ENCODE measurements at regions not wholly inside any gene's neighbourhood (a gene's known extent, or its start where the extent isn't known, plus 50 kb on each side); places are given as distances from the start of the nearest gene placed in this dataset.

GRCh38 chr2:172333978-172334330 lies 93.4 kb upstream of the ITGA6 start:
- Histone ChIP-seq H3K27me3 (ENCODE audit: insufficient read depth, low read length) (no peaks in the 10 kb centered on the region), H3K4me2 (ENCODE audit: low read length) (no peak overlapping the region), H2AFZ (ENCODE audit: insufficient read depth, low read length, poor library complexity) (no peak overlapping the region), H2AK5ac (ENCODE audit: low read length) (no peak overlapping the region), H2BK5ac (ENCODE audit: low read depth, low read length, poor library complexity) (no peak overlapping the region), H2BK12ac (ENCODE audit: low read length) (no peak overlapping the region), H3K9me3 (ENCODE audit: insufficient read depth, low read depth, low read length) (peaks cover 2% of the 10 kb centered on the region), H4K8ac (ENCODE audit: low read depth, low read length) (no peak overlapping the region), H3K18ac (ENCODE audit: low read length) (no peak overlapping the region), H3K4me3 (ENCODE audit: low read depth, low read length) (no peak overlapping the region), H2BK120ac (ENCODE audit: insufficient read depth, low read length, poor library complexity) (no peak overlapping the region), H3K79me2 (ENCODE audit: control insufficient read depth, insufficient read depth, low read length, poor library complexity) (no peaks in the 10 kb centered on the region), H3K36me3 (ENCODE audit: control insufficient read depth in 1 of 2, insufficient read depth in 2 of 2, low read length in 2 of 2) (no peaks in the 10 kb centered on the region), H3K4ac (ENCODE audit: low read depth, low read length) (no peak overlapping the region), H3K23ac (ENCODE audit: low read length) (no peak overlapping the region), H3K27ac (ENCODE audit: low read depth, low read length) (no peak overlapping the region), H4K12ac (ENCODE audit: low read depth, low read length) (no peak overlapping the region), H3K79me1 (ENCODE audit: low read length) (no peaks in the 10 kb centered on the region), H3K14ac (ENCODE audit: low read length) (no peak overlapping the region), H4K91ac (ENCODE audit: low read depth, low read length) (no peak overlapping the region), H3K4me1 (ENCODE audit: control insufficient read depth in 1 of 2, insufficient read depth in 2 of 2, low read length in 2 of 2) (no peaks in the 10 kb centered on the region), H3K9ac (ENCODE audit: low read length) (no peak overlapping the region)
- no peak for DNase-seq
- no CpG with 5 or more reads among the region's 1 CpG for WGBS (ENCODE audit: extremely low coverage, insufficient coverage, insufficient read length)

- Histone ChIP-seq H3K79me1 (ENCODE audit: low read length) (no peaks in the 10 kb centered on the region), H3K4me1 (ENCODE audit: control insufficient read depth in 1 of 2, insufficient read depth in 2 of 2, low read length in 2 of 2) (no peaks in the 10 kb centered on the region), H2BK120ac (ENCODE audit: insufficient read depth, low read length, poor library complexity) (no peak overlapping the region), H4K91ac (ENCODE audit: low read depth, low read length) (no peak overlapping the region), H3K79me2 (ENCODE audit: control insufficient read depth, insufficient read depth, low read length, poor library complexity) (no peaks in the 10 kb centered on the region), H3K9me3 (ENCODE audit: insufficient read depth, low read depth, low read length) (peaks cover 2% of the 10 kb centered on the region), H3K9ac (ENCODE audit: low read length) (no peak overlapping the region), H3K27me3 (ENCODE audit: insufficient read depth, low read length) (no peaks in the 10 kb centered on the region), H4K12ac (ENCODE audit: low read depth, low read length) (no peak overlapping the region), H2AK5ac (ENCODE audit: low read length) (no peak overlapping the region), H3K36me3 (ENCODE audit: control insufficient read depth in 1 of 2, insufficient read depth in 2 of 2, low read length in 2 of 2) (no peaks in the 10 kb centered on the region), H3K27ac (ENCODE audit: low read depth, low read length) (no peak overlapping the region), H3K4me3 (ENCODE audit: low read depth, low read length) (no peak overlapping the region), H2BK5ac (ENCODE audit: low read depth, low read length, poor library complexity) (no peak overlapping the region), H2BK12ac (ENCODE audit: low read length) (no peak overlapping the region), H3K4me2 (ENCODE audit: low read length) (no peak overlapping the region), H3K4ac (ENCODE audit: low read depth, low read length) (no peak overlapping the region), H4K8ac (ENCODE audit: low read depth, low read length) (no peak overlapping the region), H3K14ac (ENCODE audit: low read length) (no peak overlapping the region), H2AFZ (ENCODE audit: insufficient read depth, low read length, poor library complexity) (no peak overlapping the region), H3K18ac (ENCODE audit: low read length) (no peak overlapping the region), H3K23ac (ENCODE audit: low read length) (no peak overlapping the region)
- WGBS (ENCODE audit: extremely low coverage, insufficient coverage, insufficient read length) = no CpG with 5 or more reads among the region's 4 CpGs
- DNase-seq = peak; percentile 24 to 53
Observed at GRCh38 chr2:172334988-172335387, 92.4 kb upstream of the ITGA6 start.

GRCh38 chr2:172335736-172336135 lies 91.7 kb upstream of the ITGA6 start:
- no peak overlapping the region for H2BK12ac ChIP-seq (ENCODE audit: low read length)
- H3K9me3 ChIP-seq (ENCODE audit: insufficient read depth, low read depth, low read length) = peaks cover 2% of the 10 kb centered on the region
- H3K79me1 ChIP-seq (ENCODE audit: low read length) = no peaks in the 10 kb centered on the region
- no peak overlapping the region for H4K12ac ChIP-seq (ENCODE audit: low read depth, low read length)
- no peak overlapping the region for H2BK120ac ChIP-seq (ENCODE audit: insufficient read depth, low read length, poor library complexity)
- no peak overlapping the region for H3K4me3 ChIP-seq (ENCODE audit: low read depth, low read length)
- H3K27ac ChIP-seq (ENCODE audit: low read depth, low read length) = no peak overlapping the region
- no peak overlapping the region for H3K9ac ChIP-seq (ENCODE audit: low read length)
- H2AFZ ChIP-seq (ENCODE audit: insufficient read depth, low read length, poor library complexity) = no peak overlapping the region
- H3K4me2 ChIP-seq (ENCODE audit: low read length) = no peak overlapping the region
- no peaks in the 10 kb centered on the region for H3K4me1 ChIP-seq (ENCODE audit: control insufficient read depth in 1 of 2, insufficient read depth in 2 of 2, low read length in 2 of 2)
- no peak overlapping the region for H3K23ac ChIP-seq (ENCODE audit: low read length)
- no peak overlapping the region for H3K4ac ChIP-seq (ENCODE audit: low read depth, low read length)
- no peak overlapping the region for H3K14ac ChIP-seq (ENCODE audit: low read length)
- H2BK5ac ChIP-seq (ENCODE audit: low read depth, low read length, poor library complexity) = no peak overlapping the region
- no peak overlapping the region for H2AK5ac ChIP-seq (ENCODE audit: low read length)
- H3K36me3 ChIP-seq (ENCODE audit: control insufficient read depth in 1 of 2, insufficient read depth in 2 of 2, low read length in 2 of 2) = no peaks in the 10 kb centered on the region
- no peaks in the 10 kb centered on the region for H3K79me2 ChIP-seq (ENCODE audit: control insufficient read depth, insufficient read depth, low read length, poor library complexity)
- no CpG with 5 or more reads among the region's 4 CpGs for WGBS (ENCODE audit: extremely low coverage, insufficient coverage, insufficient read length)
- H4K91ac ChIP-seq (ENCODE audit: low read depth, low read length) = no peak overlapping the region
- H3K27me3 ChIP-seq (ENCODE audit: insufficient read depth, low read length) = no peaks in the 10 kb centered on the region
- H4K8ac ChIP-seq (ENCODE audit: low read depth, low read length) = no peak overlapping the region
- peak in 1 of 2 donors; percentile 12 for DNase-seq
- no peak overlapping the region for H3K18ac ChIP-seq (ENCODE audit: low read length)

- H2BK5ac ChIP-seq (ENCODE audit: low read depth, low read length, poor library complexity) = no peak overlapping the region
- no peaks in the 10 kb centered on the region for H3K79me2 ChIP-seq (ENCODE audit: control insufficient read depth, insufficient read depth, low read length, poor library complexity)
- no peak for DNase-seq
- H3K23ac ChIP-seq (ENCODE audit: low read length) = no peak overlapping the region
- no peaks in the 10 kb centered on the region for H3K27me3 ChIP-seq (ENCODE audit: insufficient read depth, low read length)
- no peak overlapping the region for H3K27ac ChIP-seq (ENCODE audit: low read depth, low read length)
- H3K14ac ChIP-seq (ENCODE audit: low read length) = no peak overlapping the region
- H4K91ac ChIP-seq (ENCODE audit: low read depth, low read length) = no peak overlapping the region
- no peak overlapping the region for H3K4me2 ChIP-seq (ENCODE audit: low read length)
- H3K18ac ChIP-seq (ENCODE audit: low read length) = no peak overlapping the region
- no CpG with 5 or more reads among the region's 2 CpGs for WGBS (ENCODE audit: extremely low coverage, insufficient coverage, insufficient read length)
- H3K9me3 ChIP-seq (ENCODE audit: insufficient read depth, low read depth, low read length) = peaks cover 2% of the 10 kb centered on the region
- no peak overlapping the region for H2AK5ac ChIP-seq (ENCODE audit: low read length)
- H4K8ac ChIP-seq (ENCODE audit: low read depth, low read length) = no peak overlapping the region
- no peak overlapping the region for H3K9ac ChIP-seq (ENCODE audit: low read length)
- H2AFZ ChIP-seq (ENCODE audit: insufficient read depth, low read length, poor library complexity) = no peak overlapping the region
- H3K79me1 ChIP-seq (ENCODE audit: low read length) = no peaks in the 10 kb centered on the region
- H3K4ac ChIP-seq (ENCODE audit: low read depth, low read length) = no peak overlapping the region
- no peak overlapping the region for H3K4me3 ChIP-seq (ENCODE audit: low read depth, low read length)
- H4K12ac ChIP-seq (ENCODE audit: low read depth, low read length) = no peak overlapping the region
- no peak overlapping the region for H2BK120ac ChIP-seq (ENCODE audit: insufficient read depth, low read length, poor library complexity)
- no peaks in the 10 kb centered on the region for H3K4me1 ChIP-seq (ENCODE audit: control insufficient read depth in 1 of 2, insufficient read depth in 2 of 2, low read length in 2 of 2)
- no peaks in the 10 kb centered on the region for H3K36me3 ChIP-seq (ENCODE audit: control insufficient read depth in 1 of 2, insufficient read depth in 2 of 2, low read length in 2 of 2)
- H2BK12ac ChIP-seq (ENCODE audit: low read length) = no peak overlapping the region
Observed at GRCh38 chr2:172336681-172337080, 90.7 kb upstream of the ITGA6 start.
